ENCODE measurements at regions not wholly inside any gene's neighbourhood (a gene's known extent, or its start where the extent isn't known, plus 50 kb on each side); places are given as distances from the start of the nearest gene placed in this dataset.

- Histone ChIP-seq H3K27ac (no peak overlapping the region), H3K36me3 (no peaks in the 10 kb centered on the region), H3K9me3 (no peaks in the 10 kb centered on the region), H3K4me1 (no peaks in the 10 kb centered on the region), H3K4me3 (no peak overlapping the region), H3K27me3 (no peaks in the 10 kb centered on the region)
- no peak for TF ChIP-seq CTCF (IDR thresholded peaks at IDR 0.05)
- no peak for DNase-seq
- intact Hi-C loops (cut with DNase I; ENCODE audit: low total_unique reads), result no loop called here
Observed at GRCh38 chr3:117109178-117109577, 399.6 kb downstream of the TUSC7 start.

- Histone ChIP-seq H3K4me1 (no peaks in the 10 kb centered on the region), H3K27ac (no peak overlapping the region), H3K36me3 (no peaks in the 10 kb centered on the region), H3K27me3 (no peaks in the 10 kb centered on the region), H3K9me3 (no peaks in the 10 kb centered on the region), H3K4me3 (no peak overlapping the region)
- TF ChIP-seq CTCF (IDR thresholded peaks at IDR 0.05), result no peak
- intact Hi-C loops (cut with DNase I; ENCODE audit: low total_unique reads), result no loop called here
- no peak for DNase-seq
Observed at GRCh38 chr3:117114517-117115265, 405.1 kb downstream of the TUSC7 start.

- TF ChIP-seq CTCF (IDR thresholded peaks at IDR 0.05), result no peak
- intact Hi-C loops (cut with DNase I; ENCODE audit: low total_unique reads), result no loop called here
- no peak overlapping the region for H3K4me3 ChIP-seq
- H3K36me3 ChIP-seq, result no peaks in the 10 kb centered on the region
- H3K27ac ChIP-seq, result no peak overlapping the region
- H3K9me3 ChIP-seq, result no peaks in the 10 kb centered on the region
- DNase-seq, result no peak
- H3K4me1 ChIP-seq, result no peaks in the 10 kb centered on the region
- no peaks in the 10 kb centered on the region for H3K27me3 ChIP-seq
Observed at GRCh38 chr3:117117188-117117936, 407.8 kb downstream of the TUSC7 start.

- Histone ChIP-seq H3K4me1 (no peaks in the 10 kb centered on the region), H3K36me3 (no peaks in the 10 kb centered on the region), H3K9me3 (no peaks in the 10 kb centered on the region), H3K27ac (no peak overlapping the region), H3K4me3 (no peak overlapping the region), H3K27me3 (no peaks in the 10 kb centered on the region)
- no peak for TF ChIP-seq CTCF (IDR thresholded peaks at IDR 0.05)
- intact Hi-C loops (cut with DNase I; ENCODE audit: low total_unique reads), result no loop called here
- no peak for DNase-seq
Observed at GRCh38 chr3:117118604-117119003, 409.0 kb downstream of the TUSC7 start.

GRCh38 chr3:117120014-117120413 is 410.4 kb downstream of the TUSC7 start:
- intact Hi-C loops (cut with DNase I; ENCODE audit: low total_unique reads), result no loop called here
- H3K4me1 ChIP-seq, result no peaks in the 10 kb centered on the region
- no peaks in the 10 kb centered on the region for H3K36me3 ChIP-seq
- no peak overlapping the region for H3K27ac ChIP-seq
- H3K27me3 ChIP-seq, result no peaks in the 10 kb centered on the region
- no peak for TF ChIP-seq CTCF (IDR thresholded peaks at IDR 0.05)
- no peaks in the 10 kb centered on the region for H3K9me3 ChIP-seq
- no peak for DNase-seq
- no peak overlapping the region for H3K4me3 ChIP-seq
